ENCODE measurements at regions not wholly inside any gene's neighbourhood (a gene's known extent, or its start where the extent isn't known, plus 50 kb on each side); places are given as distances from the start of the nearest gene placed in this dataset.

- Histone ChIP-seq H3K9me1 (replicated peaks; ENCODE audit: control insufficient read depth, extremely low read depth, insufficient read depth, low read length) (no peaks in the 10 kb centered on the region), H3K4me3 (replicated peaks in 1 of 3; ENCODE audit: insufficient read depth in 1 of 3, low read depth in 1 of 3, low read length in 3 of 3) (no peak overlapping the region), H2AFZ (ENCODE audit: low read depth, low read length) (no peak overlapping the region), H3K4me2 (ENCODE audit: insufficient read depth, low read length) (peak overlapping the region; percentile 45), H3K79me2 (ENCODE audit: control insufficient read depth, insufficient read depth, low read length) (no peaks in the 10 kb centered on the region), H3K36me3 (ENCODE audit: control insufficient read depth in 2 of 2, extremely low read depth in 1 of 2, insufficient read depth in 2 of 2, low read length in 2 of 2) (no peaks in the 10 kb centered on the region), H3K9me3 (replicated peaks; ENCODE audit: control insufficient read depth, insufficient read depth, low read length) (no peaks in the 10 kb centered on the region), H3K4me1 (ENCODE audit: control insufficient read depth, extremely low read depth, insufficient read depth, low read length) (peaks cover 27% of the 10 kb centered on the region), H4K20me1 (replicated peaks; ENCODE audit: control insufficient read depth, extremely low read depth, insufficient read depth, low read length) (no peaks in the 10 kb centered on the region), H3K27me3 (ENCODE audit: control insufficient read depth in 2 of 2, insufficient read depth in 2 of 2, low read length in 2 of 2) (no peaks in the 10 kb centered on the region), H3K9ac (replicated peaks; ENCODE audit: extremely low read depth, insufficient read depth, low read length) (peak overlapping the region; percentile 60), H3K27ac (ENCODE audit: insufficient read depth, low read depth, low read length) (peak overlapping the region; percentile 75)
- CTCF ChIA-PET, result interaction anchor here (0.7 to 3.0 kb wide), 11 partner anchors 9 to 679 kb away, joined by 3 to 24 read pairs (median 4); no protein-coding TSS in a partner anchor
- TF ChIP-seq JUN (IDR thresholded peaks at IDR 0.05; ENCODE audit: borderline replicate concordance, insufficient read depth, insufficient read length, low read depth) (peak; percentile 64), EZH2 (IDR thresholded peaks at IDR 0.05; ENCODE audit: borderline replicate concordance, low read depth, low read length, severe bottlenecking) (no peak), POLR2A (IDR thresholded peaks at IDR 0.05; ENCODE audit: low read depth, low read length) (no peak), GATA2 (IDR thresholded peaks at IDR 0.05; ENCODE audit: insufficient read depth, insufficient read length, low read depth, low read length) (no peak), CTCF (IDR thresholded peaks at IDR 0.05; ENCODE audit: extremely low read depth in 1 of 2, insufficient read depth in 1 of 2, low read depth in 1 of 2, low read length in 2 of 2) (no peak), FOS (IDR thresholded peaks at IDR 0.05; ENCODE audit: borderline replicate concordance, insufficient read depth, low read length) (peak; percentile 9), MAX (IDR thresholded peaks at IDR 0.05; ENCODE audit: insufficient read depth, insufficient read length) (no peak)
- FAIRE-seq, result peak; percentile 74
- dilution Hi-C loops (cut with MboI; ENCODE audit: extremely low pct_ligation_motif_present, low sequenced_read_pairs), result no loop called here
- peak; percentile 69 for DNase-seq (ENCODE audit: low read depth, low spot score)
- POLR2A ChIA-PET, result interaction anchor here (0.6 kb wide), 1 partner anchor 204 kb away, joined by 4 read pairs; no protein-coding TSS in a partner anchor
- BruUV-seq (replicated peaks), result no TSS peak
- intact Hi-C loops (cut with micrococcal nuclease), result loop anchor here (1.0 to 10.0 kb wide), 7 partner anchors 40 to 786 kb away; no protein-coding TSS in a partner anchor
Measured at GRCh38 chr18:39840406-39840805, 2114.6 kb upstream of the PIK3C3 start.

Measured in endothelial cell of umbilical vein (primary cell).